Ovary (tissue), 7 donors: ENCODE measurements at regions not wholly inside any gene's neighbourhood (a gene's known extent, or its start where the extent isn't known, plus 50 kb on each side); places are given as distances from the start of the nearest gene placed in this dataset.
"Not testable (repeated sequence)": the region's sequence is repeated elsewhere in the genome, so short reads cannot be mapped to it uniquely, and the experiment has no call there.

Experiments
- DNase-seq, 5 donors: peaks; one replicate each; pipeline ENCODE4 v3.0.0-alpha.2; 2019 to 2020
- H3K27ac ChIP-seq, 2 donors: fragments of 200-600 bp; one replicate each; pipeline versions ENCODE4 v1.5.1 to v1.8.0; 2019 to 2022
- H3K27me3 ChIP-seq: fragments of 200-600 bp; one replicate; pipeline ENCODE4 v1.8.0; 2022
- H3K36me3 ChIP-seq: fragments of 200-600 bp; sonication (generic); one replicate; pipeline ENCODE4 v1.5.1; 2019
- H3K4me1 ChIP-seq: one replicate; pipeline ENCODE4 v1.8.1; 2013; ENCODE audit warnings: mild to moderate bottlenecking, moderate library complexity; ENCODE audit not compliant: insufficient read depth
- H3K4me3 ChIP-seq: fragments of 200-600 bp; sonication (generic); one replicate; pipeline ENCODE4 v1.5.1; 2017
- H3K9me3 ChIP-seq, 2 donors: fragments of 200-600 bp in 1 of 2; sonication (generic) in 1 of 2; one replicate each; pipeline versions ENCODE4 v1.5.1 to v1.8.1; 2013 to 2019; ENCODE audit warnings: mild to moderate bottlenecking in 1 of 2, moderate library complexity in 1 of 2
- CTCF ChIP-seq, 3 donors: fragments of 450-650 bp in 2 of 3; fragments of 200-600 bp in 1 of 3; IDR thresholded peaks; one replicate each; pipeline versions ENCODE4 v1.5.1 to v1.8.0; 2016 to 2022; ENCODE audit warnings: antibody characterized with exemption in 3 of 3, mild to moderate bottlenecking in 1 of 3
- EP300 ChIP-seq: sonication (generic); formaldehyde crosslinking; IDR thresholded peaks from one replicate; pipeline ENCODE4 v1.6.1; 2017; ENCODE audit warnings: antibody characterized with exemption
- POLR2A ChIP-seq: fragments of 450-650 bp; IDR thresholded peaks from one replicate; pipeline ENCODE4 v1.6.1; 2017; ENCODE audit warnings: antibody characterized with exemption, mild to moderate bottlenecking, moderate library complexity
- WGBS, 3 donors: extraction: QIAGEN DNeasy Blood & Tissue Kit in 1 of 3; methylation state at CpG; one replicate each; pipeline versions ENCODE4 v1.1.5 to v1.1.7; 2013 to 2017; 5-methylcytosine and 5-hydroxymethylcytosine counted together
- intact Hi-C, 4 donors: fragments of 100-400 bp; cut with DNase I; formaldehyde crosslinking; loops; one replicate each; pipeline versions ENCODE4 v1.11.0 to v1.15.1; 2022 to 2023
- donor health status: DM: no; HTN: no; CAD: no; lungs with moderate emphysema.
- donor health status: DM: no; HTN: no; CAD: no.
- donor health status: Bipolar disorder and iron deficiency.
- donor health status: DM: no; HTN: no; CAD: no.
- donor health status: DM: yes; HTN: yes; CAD: no.

- Histone ChIP-seq H3K4me3 (no peak overlapping the region), H3K27me3 (no peaks in the 10 kb centered on the region), H3K27ac (no peak overlapping the region), H3K9me3 (no peaks in the 10 kb centered on the region), H3K4me1 (no peaks in the 10 kb centered on the region), H3K36me3 (no peaks in the 10 kb centered on the region)
- no peak for DNase-seq
- no peak for TF ChIP-seq CTCF (IDR thresholded peaks at IDR 0.05)
- no peak for TF ChIP-seq EP300
- TF ChIP-seq POLR2A: no peak
- 76 to 82% (median 80%) methylated on average over 1 of the region's 1 CpG for WGBS, 3 donors
- intact Hi-C loops: no loop called here
Observed at GRCh38 chr6:93176070-93176469, 243.3 kb downstream of the EPHA7 start.

GRCh38 chr6:93173573-93173972 is 245.8 kb downstream of the EPHA7 start:
- H3K27me3 ChIP-seq, H3K4me3 ChIP-seq, H3K27ac ChIP-seq, H3K9me3 ChIP-seq, intact Hi-C loops, DNase-seq, H3K4me1 ChIP-seq, H3K36me3 ChIP-seq: not testable (repeated sequence)
- WGBS, 3 donors: 88 to 98% (median 94%) methylated on average over 6 to 9 of the region's 10 CpGs

GRCh38 chr6:93165850-93166430 is 253.4 kb downstream of the EPHA7 start:
- H3K27ac ChIP-seq: no peak overlapping the region
- no peaks in the 10 kb centered on the region for H3K9me3 ChIP-seq
- intact Hi-C loops: no loop called here
- no peak for TF ChIP-seq POLR2A
- TF ChIP-seq EP300: no peak
- no peak for TF ChIP-seq CTCF (IDR thresholded peaks at IDR 0.05)
- no peak overlapping the region for H3K4me3 ChIP-seq
- 16 to 30% (median 19%) methylated on average over 3 of the region's 3 CpGs for WGBS, 3 donors
- H3K4me1 ChIP-seq: no peaks in the 10 kb centered on the region
- no peaks in the 10 kb centered on the region for H3K36me3 ChIP-seq
- no peak for DNase-seq
- no peaks in the 10 kb centered on the region for H3K27me3 ChIP-seq

GRCh38 chr6:93164781-93165180 is 254.6 kb downstream of the EPHA7 start:
- no peak overlapping the region for H3K27ac ChIP-seq
- H3K9me3 ChIP-seq: no peaks in the 10 kb centered on the region
- no peak for TF ChIP-seq EP300
- no peak for TF ChIP-seq POLR2A
- TF ChIP-seq CTCF (IDR thresholded peaks at IDR 0.05): no peak
- no peaks in the 10 kb centered on the region for H3K4me1 ChIP-seq
- H3K4me3 ChIP-seq: no peak overlapping the region
- no peaks in the 10 kb centered on the region for H3K36me3 ChIP-seq
- no peaks in the 10 kb centered on the region for H3K27me3 ChIP-seq
- intact Hi-C loops: no loop called here
- no peak for DNase-seq

- H3K9me3 ChIP-seq: no peaks in the 10 kb centered on the region
- TF ChIP-seq POLR2A (no peak), CTCF (IDR thresholded peaks at IDR 0.05) (no peak), EP300 (no peak)
- H3K27me3 ChIP-seq: no peaks in the 10 kb centered on the region
- no peak overlapping the region for H3K4me3 ChIP-seq
- intact Hi-C loops: no loop called here
- DNase-seq: no peak
- no peaks in the 10 kb centered on the region for H3K36me3 ChIP-seq
- H3K4me1 ChIP-seq: no peaks in the 10 kb centered on the region
- 68 to 81% (median 77%) methylated on average over 3 of the region's 3 CpGs for WGBS, 3 donors
- H3K27ac ChIP-seq: no peak overlapping the region
Observed at GRCh38 chr6:93163146-93163545, 256.2 kb downstream of the EPHA7 start.
